ENCODE measurements at regions not wholly inside any gene's neighbourhood (a gene's known extent, or its start where the extent isn't known, plus 50 kb on each side); places are given as distances from the start of the nearest gene placed in this dataset.
A peak's percentile ranks its signal among the peaks of the same experiment; 100 is the strongest.
"Not testable (repeated sequence)": the region's sequence is repeated elsewhere in the genome, so short reads cannot be mapped to it uniquely, and the experiment has no call there.

- DNase-seq = no peak
These were observed 264.9 kb downstream of the ZWINT start for GRCh38 chr10:56096226-56096517.

- DNase-seq = no peak
These were observed 265.4 kb downstream of the ZWINT start for GRCh38 chr10:56095506-56096225.

- not testable (repeated sequence) for DNase-seq
These were observed 267.4 kb downstream of the ZWINT start for GRCh38 chr10:56093645-56094044.

GRCh38 chr10:56091872-56092271 is 269.2 kb downstream of the ZWINT start:
- DNase-seq = no peak

- no peak for DNase-seq
These were observed 270.0 kb downstream of the ZWINT start for GRCh38 chr10:56090914-56091540.

GRCh38 chr10:56085406-56086122 is 275.5 kb downstream of the ZWINT start:
- DNase-seq = no peak

GRCh38 chr10:56082169-56082568 is 278.9 kb downstream of the ZWINT start:
- DNase-seq = no peak

- peak; percentile 27 for DNase-seq
These were observed 292.4 kb downstream of the ZWINT start for GRCh38 chr10:56068473-56069263.

GRCh38 chr10:56068040-56068439 is 293.0 kb downstream of the ZWINT start:
- no peak for DNase-seq

GRCh38 chr10:56063642-56064041 is 297.4 kb downstream of the ZWINT start:
- DNase-seq = no peak

GRCh38 chr10:56057860-56058259 is 303.2 kb downstream of the ZWINT start:
- no peak for DNase-seq

GRCh38 chr10:56035489-56035888 is 325.6 kb downstream of the ZWINT start:
- DNase-seq = no peak

- DNase-seq = no peak
These were observed 332.5 kb downstream of the ZWINT start for GRCh38 chr10:56028298-56029132.

- no peak for DNase-seq
These were observed 349.0 kb downstream of the ZWINT start for GRCh38 chr10:56012101-56012500.

- no peak for DNase-seq
These were observed 357.5 kb downstream of the ZWINT start for GRCh38 chr10:56003555-56003954.

GRCh38 chr10:55989188-55989587 is 371.9 kb downstream of the ZWINT start:
- DNase-seq = no peak

- no peak for DNase-seq
These were observed 381.9 kb downstream of the ZWINT start for GRCh38 chr10:55979203-55979602.

- no peak for DNase-seq
These were observed 395.0 kb downstream of the ZWINT start for GRCh38 chr10:55966101-55966500.

- no peak for DNase-seq
These were observed 417.7 kb downstream of the ZWINT start for GRCh38 chr10:55943403-55943802.

GRCh38 chr10:55929291-55929690 is 431.8 kb downstream of the ZWINT start:
- DNase-seq = no peak

GRCh38 chr10:55899472-55900147 is 461.4 kb downstream of the ZWINT start:
- not testable (repeated sequence) for DNase-seq

- no peak for DNase-seq
These were observed 463.6 kb downstream of the ZWINT start for GRCh38 chr10:55897490-55897921.

All from left hindlimb (tissue), 1 donor.